ENCODE measurements at regions not wholly inside any gene's neighbourhood (a gene's known extent, or its start where the extent isn't known, plus 50 kb on each side); places are given as distances from the start of the nearest gene placed in this dataset.

DNA sequence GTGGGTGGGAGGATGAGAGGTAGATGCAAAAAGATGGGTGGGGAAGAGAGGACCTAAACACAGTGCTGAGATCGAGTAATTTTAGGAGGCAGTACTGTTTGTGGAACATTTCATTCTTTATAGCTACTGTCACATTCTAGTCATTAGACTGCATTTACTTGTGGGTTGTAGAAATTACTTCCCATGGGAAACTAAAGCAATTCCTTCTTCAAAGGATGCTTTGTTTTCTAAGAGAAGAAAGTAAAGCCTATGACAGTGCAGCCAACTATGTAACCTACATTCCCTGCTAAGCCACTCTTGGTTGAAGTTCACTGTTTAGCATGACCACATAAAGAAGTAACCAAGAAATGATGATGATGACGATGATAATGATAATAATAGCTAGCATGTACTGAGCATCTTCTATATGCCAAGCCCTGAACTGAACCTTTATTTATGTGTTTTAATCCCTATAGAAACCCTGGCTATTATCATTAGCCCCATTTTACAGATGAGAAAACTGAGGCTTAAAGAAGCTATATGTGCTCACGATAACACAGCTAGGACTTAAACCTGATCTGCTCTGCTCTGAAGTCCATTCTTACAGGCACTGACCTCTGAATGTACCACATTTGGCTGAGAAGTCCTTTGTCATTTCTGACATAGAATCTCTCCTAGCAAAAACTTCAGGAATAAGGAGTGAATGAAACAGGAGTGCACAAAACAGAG, 114.5 kb upstream of the KIT start:
- H3K4me3 ChIP-seq (ENCODE audit: low read depth, low read length) = no peak overlapping the region
- TF ChIP-seq, protein P1, sequence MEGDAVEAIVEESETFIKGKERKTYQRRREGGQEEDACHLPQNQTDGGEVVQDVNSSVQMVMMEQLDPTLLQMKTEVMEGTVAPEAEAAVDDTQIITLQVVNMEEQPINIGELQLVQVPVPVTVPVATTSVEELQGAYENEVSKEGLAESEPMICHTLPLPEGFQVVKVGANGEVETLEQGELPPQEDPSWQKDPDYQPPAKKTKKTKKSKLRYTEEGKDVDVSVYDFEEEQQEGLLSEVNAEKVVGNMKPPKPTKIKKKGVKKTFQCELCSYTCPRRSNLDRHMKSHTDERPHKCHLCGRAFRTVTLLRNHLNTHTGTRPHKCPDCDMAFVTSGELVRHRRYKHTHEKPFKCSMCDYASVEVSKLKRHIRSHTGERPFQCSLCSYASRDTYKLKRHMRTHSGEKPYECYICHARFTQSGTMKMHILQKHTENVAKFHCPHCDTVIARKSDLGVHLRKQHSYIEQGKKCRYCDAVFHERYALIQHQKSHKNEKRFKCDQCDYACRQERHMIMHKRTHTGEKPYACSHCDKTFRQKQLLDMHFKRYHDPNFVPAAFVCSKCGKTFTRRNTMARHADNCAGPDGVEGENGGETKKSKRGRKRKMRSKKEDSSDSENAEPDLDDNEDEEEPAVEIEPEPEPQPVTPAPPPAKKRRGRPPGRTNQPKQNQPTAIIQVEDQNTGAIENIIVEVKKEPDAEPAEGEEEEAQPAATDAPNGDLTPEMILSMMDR (IDR thresholded peaks at IDR 0.05; ENCODE audit: low read depth, low read length) = no peak

DNA sequence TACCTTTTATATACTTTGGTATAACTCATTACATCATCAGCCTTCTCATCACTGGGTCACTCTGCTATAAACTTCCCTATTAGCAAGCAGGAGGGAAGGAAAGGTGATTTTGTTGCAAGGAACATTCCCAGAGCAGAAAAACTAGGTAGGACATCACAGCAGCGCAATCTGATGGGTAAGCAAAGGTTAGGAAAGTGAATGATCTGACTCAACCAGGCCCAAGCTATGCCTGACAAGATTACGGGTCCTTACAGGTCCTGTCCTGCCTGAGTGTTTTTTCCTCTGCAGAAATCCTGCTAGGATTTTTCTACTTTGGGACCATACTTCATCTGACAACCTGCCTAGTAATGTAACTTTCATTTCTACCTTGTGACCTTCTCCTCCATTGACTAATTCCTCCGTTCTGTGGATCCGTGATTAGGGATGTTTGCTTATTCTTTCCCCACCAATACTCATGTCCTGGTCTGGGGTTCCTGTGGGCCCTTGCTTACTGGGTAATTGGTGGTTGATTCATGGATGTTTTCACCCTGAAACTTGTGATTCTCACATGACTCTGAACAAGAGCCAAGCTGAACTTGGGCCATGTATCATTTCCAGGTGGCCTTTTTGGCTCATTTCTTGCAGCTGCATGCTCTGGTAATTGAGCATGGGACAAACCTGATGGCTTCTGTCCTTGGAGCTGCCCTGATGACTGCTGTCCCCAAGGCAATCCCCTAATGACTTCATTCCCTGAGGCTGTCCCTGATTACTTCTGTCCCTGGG, 111.9 kb upstream of the KIT start:
- TF ChIP-seq, protein P1 (IDR thresholded peaks at IDR 0.05; ENCODE audit: low read depth, low read length) = no peak
- no peak overlapping the region for H3K4me3 ChIP-seq (ENCODE audit: low read depth, low read length)

DNA sequence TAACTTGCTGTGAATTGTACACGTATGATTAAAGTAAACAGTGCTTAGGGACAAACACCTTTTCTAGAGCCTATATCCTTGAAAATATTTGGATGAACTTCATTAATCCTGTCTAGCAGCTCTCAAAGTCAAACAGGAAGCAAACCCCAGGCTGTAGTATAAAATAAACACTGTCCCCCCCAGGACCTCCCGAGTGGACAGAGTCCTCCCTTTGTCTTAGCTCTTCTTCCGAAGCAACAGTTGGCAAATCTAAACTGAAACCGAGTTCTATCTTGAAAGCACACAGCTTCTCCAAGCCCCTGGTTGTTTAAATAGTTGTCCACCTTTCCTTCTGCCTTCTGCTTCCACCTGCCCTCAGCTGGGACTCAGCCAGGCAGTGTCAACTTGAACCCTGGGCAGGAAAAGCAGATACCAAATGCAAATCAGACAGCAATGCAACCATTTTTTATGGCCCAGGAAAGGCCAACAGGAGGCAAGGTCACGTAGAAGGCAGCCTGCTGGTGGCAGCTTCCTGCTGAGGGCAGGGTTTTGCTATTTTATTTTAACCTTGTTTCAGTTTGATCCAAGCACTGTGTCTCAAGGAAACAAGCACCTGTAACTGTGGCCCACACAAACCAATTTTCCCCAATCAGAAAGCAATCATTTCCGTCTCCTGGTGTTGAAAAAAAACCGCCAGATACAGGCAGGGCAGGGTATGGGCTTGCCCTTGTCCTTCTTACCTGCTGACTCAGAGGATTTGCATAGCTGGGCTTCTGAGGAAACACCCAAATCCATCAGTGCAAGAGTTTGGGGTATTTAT, 110.3 kb upstream of the KIT start:
- H3K4me3 ChIP-seq (ENCODE audit: low read depth, low read length) = no peak overlapping the region
- TF ChIP-seq, protein P1 (IDR thresholded peaks at IDR 0.05; ENCODE audit: low read depth, low read length) = no peak

DNA sequence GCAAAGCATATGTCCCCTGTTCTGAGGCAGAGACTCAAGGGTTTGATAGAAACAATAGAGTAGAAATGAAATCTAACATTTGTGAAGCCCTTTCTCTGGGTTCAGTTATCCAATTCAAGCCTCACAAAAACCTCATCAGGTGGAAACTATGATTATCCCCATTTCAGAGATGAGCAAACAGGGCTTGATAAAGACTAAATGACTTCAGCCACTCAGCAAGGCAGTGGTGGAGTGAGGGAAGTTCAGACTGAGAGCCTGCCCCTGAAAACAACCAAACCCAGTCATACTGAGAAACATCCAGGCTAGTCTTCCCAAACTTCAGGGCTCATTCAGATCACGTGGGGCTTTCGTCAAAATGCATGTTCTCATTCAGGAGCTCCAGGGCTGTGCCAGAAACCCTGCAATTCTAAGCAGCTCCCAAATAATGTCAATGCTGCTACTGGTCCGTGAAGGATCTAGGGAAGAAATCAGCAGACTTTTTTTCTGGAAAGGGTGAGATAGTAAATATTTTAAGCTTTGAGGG, 109.6 kb upstream of the KIT start:
- H3K4me3 ChIP-seq (ENCODE audit: low read depth, low read length) = no peak overlapping the region
- TF ChIP-seq, protein P1 (IDR thresholded peaks at IDR 0.05; ENCODE audit: low read depth, low read length) = no peak

DNA sequence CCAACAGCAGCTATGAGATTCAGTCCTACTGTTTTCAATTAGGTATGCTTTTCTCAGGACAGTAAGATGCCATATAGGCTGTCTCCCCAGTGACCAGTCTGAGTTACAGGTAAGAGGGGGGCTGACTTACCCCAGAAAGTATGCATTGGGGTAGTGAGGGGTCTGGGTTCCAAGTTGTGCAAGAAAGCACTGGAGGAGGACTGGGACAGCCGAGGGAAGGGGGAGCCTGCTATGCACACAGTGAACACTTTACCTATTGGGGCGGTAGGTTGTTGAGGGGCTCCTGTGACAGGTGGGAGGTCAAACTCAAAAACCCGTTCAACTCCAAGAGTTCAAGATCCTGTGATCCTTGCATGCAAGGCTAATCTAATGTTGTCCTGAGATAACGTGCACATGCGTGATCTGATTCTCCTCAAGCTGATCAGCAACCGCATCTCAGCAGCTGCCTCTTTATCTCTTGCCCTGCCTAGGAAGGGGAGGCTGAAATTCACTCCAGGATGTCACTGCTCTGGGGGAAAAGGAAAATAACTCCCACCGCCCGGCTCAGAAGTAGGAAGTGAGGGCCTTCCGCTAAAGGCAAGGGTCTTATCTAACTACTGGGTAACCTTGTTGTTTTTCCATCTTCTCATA, 108.8 kb upstream of the KIT start:
- no peak overlapping the region for H3K4me3 ChIP-seq (ENCODE audit: low read depth, low read length)
- TF ChIP-seq, protein P1 (IDR thresholded peaks at IDR 0.05; ENCODE audit: low read depth, low read length) = no peak

DNA sequence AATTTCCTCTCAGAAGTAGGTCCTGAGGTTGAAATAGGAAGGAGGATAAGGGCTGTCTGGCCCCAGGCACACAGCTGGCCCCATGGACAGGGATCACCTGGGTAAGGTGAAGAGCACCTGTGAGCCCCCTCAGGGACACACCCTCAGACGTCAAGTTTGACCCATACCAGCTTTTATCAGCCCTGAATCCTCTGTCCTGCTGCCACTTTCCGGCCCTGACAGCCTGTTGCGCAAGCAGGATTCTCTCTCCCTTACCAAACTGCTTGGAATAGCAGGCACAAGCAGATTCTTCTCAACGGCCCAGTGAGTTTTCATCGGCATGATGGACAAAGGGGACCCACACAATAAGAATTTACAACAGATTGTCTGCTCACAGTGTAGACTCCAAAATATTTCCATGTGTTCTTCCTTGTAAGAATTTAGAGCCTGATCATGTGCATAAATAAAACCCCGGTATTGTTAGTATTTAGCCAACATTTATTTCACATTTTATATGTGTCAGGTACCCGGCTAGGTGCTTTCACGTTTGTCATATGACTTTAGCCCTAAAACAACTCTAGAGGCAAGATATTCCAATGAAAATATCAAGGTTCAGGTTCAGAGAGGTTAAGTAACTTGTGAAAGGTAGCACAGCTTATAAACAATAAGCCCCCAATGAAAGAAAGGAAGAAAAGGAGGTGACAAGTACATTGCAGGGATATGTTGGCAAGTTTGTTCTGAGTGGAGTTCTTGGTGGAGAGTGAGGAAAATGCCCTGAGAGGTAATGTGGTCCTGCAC, 107.2 kb upstream of the KIT start:
- TF ChIP-seq, protein P1 (IDR thresholded peaks at IDR 0.05; ENCODE audit: low read depth, low read length) = no peak
- no peak overlapping the region for H3K4me3 ChIP-seq (ENCODE audit: low read depth, low read length)

Data from WI38 (cell line).